ENCODE measurements at regions not wholly inside any gene's neighbourhood (a gene's known extent, or its start where the extent isn't known, plus 50 kb on each side); places are given as distances from the start of the nearest gene placed in this dataset.

DNA sequence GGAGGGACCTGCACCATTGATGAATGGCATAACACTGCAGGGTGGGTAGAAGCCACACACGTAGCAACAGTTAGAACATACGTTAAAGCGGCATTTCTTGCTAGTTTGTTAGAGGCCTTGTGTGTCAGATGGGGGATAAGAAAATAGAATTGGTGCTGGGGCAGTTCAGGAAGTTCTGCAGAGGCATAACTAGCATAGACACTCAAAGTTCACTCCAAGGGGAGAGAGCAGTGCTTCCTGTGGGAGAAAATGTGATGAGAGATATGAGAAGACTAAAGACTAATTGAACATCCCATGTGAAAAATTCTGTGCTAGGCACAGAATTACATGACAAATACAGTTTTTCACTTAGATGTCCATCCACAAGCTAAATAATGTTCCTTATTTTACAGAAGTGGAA is 327.1 kb downstream of the ZNF621 start:
- intact Hi-C loops (cut with micrococcal nuclease) = no loop called here
- Mint-ChIP-seq H3K27ac (no peak overlapping the region), H3K27me3 (no peaks in the 10 kb centered on the region), H3K4me3 (no peak overlapping the region), H3K36me3 (ENCODE audit: low read depth) (no peaks in the 10 kb centered on the region), H3K4me1 (no peaks in the 10 kb centered on the region), H3K9me3 (no peaks in the 10 kb centered on the region)
- no peak for ATAC-seq (ENCODE audit: low read depth)
- CTCF ChIA-PET = no interaction called here
- TF ChIP-seq, protein P1, sequence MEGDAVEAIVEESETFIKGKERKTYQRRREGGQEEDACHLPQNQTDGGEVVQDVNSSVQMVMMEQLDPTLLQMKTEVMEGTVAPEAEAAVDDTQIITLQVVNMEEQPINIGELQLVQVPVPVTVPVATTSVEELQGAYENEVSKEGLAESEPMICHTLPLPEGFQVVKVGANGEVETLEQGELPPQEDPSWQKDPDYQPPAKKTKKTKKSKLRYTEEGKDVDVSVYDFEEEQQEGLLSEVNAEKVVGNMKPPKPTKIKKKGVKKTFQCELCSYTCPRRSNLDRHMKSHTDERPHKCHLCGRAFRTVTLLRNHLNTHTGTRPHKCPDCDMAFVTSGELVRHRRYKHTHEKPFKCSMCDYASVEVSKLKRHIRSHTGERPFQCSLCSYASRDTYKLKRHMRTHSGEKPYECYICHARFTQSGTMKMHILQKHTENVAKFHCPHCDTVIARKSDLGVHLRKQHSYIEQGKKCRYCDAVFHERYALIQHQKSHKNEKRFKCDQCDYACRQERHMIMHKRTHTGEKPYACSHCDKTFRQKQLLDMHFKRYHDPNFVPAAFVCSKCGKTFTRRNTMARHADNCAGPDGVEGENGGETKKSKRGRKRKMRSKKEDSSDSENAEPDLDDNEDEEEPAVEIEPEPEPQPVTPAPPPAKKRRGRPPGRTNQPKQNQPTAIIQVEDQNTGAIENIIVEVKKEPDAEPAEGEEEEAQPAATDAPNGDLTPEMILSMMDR (IDR thresholded peaks at IDR 0.05) = no peak
- POLR2A ChIA-PET = no interaction called here
- DNase-seq = no peak

DNA sequence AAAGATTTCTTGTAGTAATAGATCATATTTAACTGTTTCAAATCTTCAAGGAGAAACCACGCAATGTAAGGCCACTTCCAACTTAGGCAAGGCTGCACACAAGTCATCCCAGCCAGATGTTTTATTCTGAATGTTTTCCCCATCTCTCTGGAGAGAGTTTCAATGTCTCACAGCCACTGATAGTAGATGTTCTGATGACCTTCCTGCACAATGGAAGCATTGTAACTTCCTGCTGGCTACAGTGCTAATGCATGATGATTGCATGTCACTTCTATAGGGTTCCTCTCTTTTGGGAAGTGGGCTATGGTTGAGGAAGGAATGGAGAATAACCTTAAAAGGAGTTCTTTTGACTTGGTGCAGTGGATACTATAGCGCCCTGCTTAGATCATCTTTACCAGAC is 328.0 kb downstream of the ZNF621 start:
- no peak for ATAC-seq (ENCODE audit: low read depth)
- CTCF ChIA-PET = no interaction called here
- intact Hi-C loops (cut with micrococcal nuclease) = no loop called here

DNA sequence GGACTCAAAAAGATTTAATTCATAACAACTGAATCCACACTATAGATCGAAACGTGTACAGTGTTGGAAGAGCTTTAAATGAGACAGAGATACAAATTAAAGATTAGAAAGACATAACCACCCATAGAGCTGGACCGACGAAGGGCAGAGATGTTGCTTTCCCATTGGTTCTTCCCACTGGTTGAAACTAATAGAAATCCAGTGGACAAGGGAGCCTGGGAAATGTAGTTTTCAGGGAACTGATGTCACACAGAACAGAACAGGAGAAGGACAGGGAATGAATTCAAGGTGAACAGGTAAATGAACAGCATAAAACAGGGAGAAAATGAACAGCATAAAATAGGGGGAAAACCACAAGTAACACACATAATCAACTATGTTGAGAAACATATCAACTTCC is 328.7 kb downstream of the ZNF621 start:
- Mint-ChIP-seq H3K27me3 (no peaks in the 10 kb centered on the region), H3K9me3 (no peaks in the 10 kb centered on the region), H3K4me3 (no peak overlapping the region), H3K27ac (no peak overlapping the region), H3K36me3 (ENCODE audit: low read depth) (no peaks in the 10 kb centered on the region), H3K4me1 (no peaks in the 10 kb centered on the region)
- no peak for ATAC-seq (ENCODE audit: low read depth)
- intact Hi-C loops (cut with micrococcal nuclease) = no loop called here
- DNase-seq = no peak
- ChIA-PET POLR2A (no interaction called here), CTCF (no interaction called here)
- TF ChIP-seq, protein P1 (IDR thresholded peaks at IDR 0.05) = no peak

More for the DNA sequence above, 328.0 kb downstream of the ZNF621 start:
- no peak for DNase-seq
- H3K27ac Mint-ChIP-seq = no peak overlapping the region
- H3K27me3 Mint-ChIP-seq = no peaks in the 10 kb centered on the region
- H3K36me3 Mint-ChIP-seq (ENCODE audit: low read depth) = no peaks in the 10 kb centered on the region
- POLR2A ChIA-PET = no interaction called here
- no peaks in the 10 kb centered on the region for H3K9me3 Mint-ChIP-seq
- TF ChIP-seq, protein P1 (IDR thresholded peaks at IDR 0.05) = no peak
- H3K4me3 Mint-ChIP-seq = no peak overlapping the region
- no peaks in the 10 kb centered on the region for H3K4me1 Mint-ChIP-seq

DNA sequence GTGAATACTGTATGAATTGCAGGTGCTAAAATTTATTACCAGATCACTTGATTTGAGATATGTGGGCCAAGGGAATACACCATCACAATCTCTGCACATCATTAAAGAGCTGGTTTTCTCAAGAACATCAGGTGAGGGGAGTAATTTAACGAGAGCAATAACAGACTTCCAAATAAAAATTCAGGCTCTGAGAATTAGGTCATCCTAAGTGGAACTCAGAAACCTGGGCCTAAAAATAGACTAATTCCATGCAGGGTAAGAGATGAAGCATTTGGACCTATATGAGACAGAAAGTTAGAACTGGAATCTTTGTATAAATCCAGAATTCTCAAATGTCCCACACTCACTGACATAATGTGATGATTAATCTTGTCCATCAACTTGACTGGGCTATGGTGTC is 331.1 kb downstream of the ZNF621 start:
- ATAC-seq (ENCODE audit: low read depth) (no peak), DNase-seq (no peak)
- CTCF ChIA-PET = no interaction called here
- Mint-ChIP-seq H3K36me3 (ENCODE audit: low read depth) (no peaks in the 10 kb centered on the region), H3K27ac (no peak overlapping the region), H3K9me3 (no peaks in the 10 kb centered on the region), H3K4me1 (no peaks in the 10 kb centered on the region), H3K4me3 (no peak overlapping the region), H3K27me3 (no peaks in the 10 kb centered on the region)
- TF ChIP-seq, protein P1 (IDR thresholded peaks at IDR 0.05) = no peak
- POLR2A ChIA-PET = no interaction called here
- intact Hi-C loops (cut with micrococcal nuclease) = no loop called here

DNA sequence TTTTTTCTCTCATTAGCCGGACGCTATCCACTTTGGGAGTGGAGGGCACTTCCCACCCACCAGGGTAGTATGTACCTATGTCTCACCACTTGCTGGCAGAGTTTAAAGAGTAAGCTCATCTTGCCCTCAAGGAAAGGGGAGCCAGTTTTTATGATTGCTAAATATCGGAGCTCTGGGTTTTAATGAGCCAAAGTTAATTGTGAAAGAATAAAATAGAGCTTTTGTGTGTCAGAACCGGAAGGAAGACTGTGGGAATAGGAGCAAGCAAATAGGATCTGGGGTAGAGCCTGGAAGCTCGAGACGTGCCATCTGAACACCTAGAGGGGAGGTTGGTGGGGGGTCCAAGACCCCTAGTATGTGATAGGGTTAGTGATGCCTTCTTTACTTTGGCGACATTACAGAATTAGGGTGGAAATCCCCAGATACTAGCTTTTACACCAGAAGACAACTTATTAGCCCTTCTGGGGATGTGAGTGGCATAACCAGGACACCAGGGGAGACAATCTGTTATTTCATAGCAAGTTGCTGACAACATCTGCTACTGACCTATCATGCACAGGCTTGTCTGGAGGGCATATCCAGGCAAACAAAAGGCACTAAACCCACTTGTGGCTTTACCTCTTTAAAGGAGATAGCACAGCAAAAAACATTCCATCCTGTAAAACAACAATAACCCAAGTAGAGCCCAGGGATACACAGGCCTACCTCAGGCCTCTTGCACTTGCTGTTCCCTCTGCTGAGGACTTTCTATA is 333.8 kb downstream of the ZNF621 start:
- Mint-ChIP-seq H3K4me1 (no peaks in the 10 kb centered on the region), H3K4me3 (no peak overlapping the region), H3K9me3 (no peaks in the 10 kb centered on the region), H3K27me3 (no peaks in the 10 kb centered on the region), H3K36me3 (ENCODE audit: low read depth) (no peaks in the 10 kb centered on the region), H3K27ac (no peak overlapping the region)
- DNase-seq (no peak), ATAC-seq (ENCODE audit: low read depth) (no peak)
- intact Hi-C loops (cut with micrococcal nuclease) = no loop called here
- TF ChIP-seq, protein P1 (IDR thresholded peaks at IDR 0.05) = no peak
- POLR2A ChIA-PET = no interaction called here
- CTCF ChIA-PET = no interaction called here
